ENCODE measurements at regions not wholly inside any gene's neighbourhood (a gene's known extent, or its start where the extent isn't known, plus 50 kb on each side); places are given as distances from the start of the nearest gene placed in this dataset.
"Not testable (repeated sequence)": the region's sequence is repeated elsewhere in the genome, so short reads cannot be mapped to it uniquely, and the experiment has no call there.

GRCh38 chr19:28463493-28464053 lies 749.4 kb downstream of the UQCRFS1 start:
- no peak for DNase-seq

- no peak for DNase-seq
Measured at GRCh38 chr19:28457620-28458019, 755.3 kb downstream of the UQCRFS1 start.

GRCh38 chr19:28456708-28457320 lies 756.1 kb downstream of the UQCRFS1 start:
- DNase-seq = no peak

GRCh38 chr19:28456252-28456651 lies 756.7 kb downstream of the UQCRFS1 start:
- DNase-seq = no peak

- DNase-seq = no peak
Measured at GRCh38 chr19:28454083-28454482, 758.9 kb downstream of the UQCRFS1 start.

GRCh38 chr19:28453420-28453819 lies 759.5 kb downstream of the UQCRFS1 start:
- DNase-seq = no peak

- DNase-seq = no peak
Measured at GRCh38 chr19:28449803-28450202, 763.1 kb downstream of the UQCRFS1 start.

GRCh38 chr19:28446511-28446910 lies 766.4 kb downstream of the UQCRFS1 start:
- no peak for DNase-seq

GRCh38 chr19:28445826-28446225 lies 767.1 kb downstream of the UQCRFS1 start:
- no peak for DNase-seq

GRCh38 chr19:28444362-28444761 lies 768.6 kb downstream of the UQCRFS1 start:
- DNase-seq = no peak

GRCh38 chr19:28443361-28443760 lies 769.6 kb downstream of the UQCRFS1 start:
- DNase-seq = no peak

- DNase-seq = no peak
Measured at GRCh38 chr19:28437390-28438346, 775.3 kb downstream of the UQCRFS1 start.

- DNase-seq = no peak
Measured at GRCh38 chr19:28436320-28436719, 776.6 kb downstream of the UQCRFS1 start.

- DNase-seq = no peak
Measured at GRCh38 chr19:28435551-28436271, 777.2 kb downstream of the UQCRFS1 start.

- DNase-seq = not testable (repeated sequence)
Measured at GRCh38 chr19:28434794-28435193, 778.2 kb downstream of the UQCRFS1 start.

GRCh38 chr19:28434365-28434764 lies 778.6 kb downstream of the UQCRFS1 start:
- not testable (repeated sequence) for DNase-seq

- not testable (repeated sequence) for DNase-seq
Measured at GRCh38 chr19:28433166-28433565, 779.8 kb downstream of the UQCRFS1 start.

GRCh38 chr19:28430214-28430613 lies 782.7 kb downstream of the UQCRFS1 start:
- DNase-seq = no peak

- no peak for DNase-seq
Measured at GRCh38 chr19:28429356-28429755, 783.6 kb downstream of the UQCRFS1 start.

GRCh38 chr19:28428663-28429348 lies 784.1 kb downstream of the UQCRFS1 start:
- no peak for DNase-seq

- no peak for DNase-seq
Measured at GRCh38 chr19:28427376-28428083, 785.4 kb downstream of the UQCRFS1 start.

GRCh38 chr19:28426730-28427225 lies 786.2 kb downstream of the UQCRFS1 start:
- DNase-seq = no peak

Measured in NCI-H2081 (cell line).